HG02943 (cell line): ENCODE measurements at regions not wholly inside any gene's neighbourhood (a gene's known extent, or its start where the extent isn't known, plus 50 kb on each side); places are given as distances from the start of the nearest gene placed in this dataset.
A peak's percentile ranks its signal among the peaks of the same experiment; 100 is the strongest.

Experiments
- ATAC-seq: cut with Tn5 transposase; IDR thresholded peaks from one replicate; pipeline ENCODE4 v1.9.1; 2021; ENCODE audit warnings: mild to moderate bottlenecking, low read depth, moderate library complexity; ENCODE audit not compliant: unreplicated experiment

- no peak for ATAC-seq
These were observed 76.3 kb upstream of the TRIM2 start for GRCh38 chr4:153127760-153128494.

- ATAC-seq = no peak
These were observed 72.6 kb upstream of the TRIM2 start for GRCh38 chr4:153131596-153131995.

- no peak for ATAC-seq
These were observed 67.1 kb upstream of the TRIM2 start for GRCh38 chr4:153137159-153137558.

- ATAC-seq = no peak
These were observed 66.3 kb upstream of the TRIM2 start for GRCh38 chr4:153137677-153138630.

- ATAC-seq = no peak
These were observed 65.5 kb upstream of the TRIM2 start for GRCh38 chr4:153138736-153139135.

- ATAC-seq = no peak
These were observed 63.9 kb upstream of the TRIM2 start for GRCh38 chr4:153140294-153140693.

- no peak for ATAC-seq
These were observed 63.0 kb upstream of the TRIM2 start for GRCh38 chr4:153141238-153141637.

GRCh38 chr4:153142700-153143438 is 61.4 kb upstream of the TRIM2 start:
- ATAC-seq = no peak

- no peak for ATAC-seq
These were observed 60.5 kb upstream of the TRIM2 start for GRCh38 chr4:153143527-153144348.

- ATAC-seq = no peak
These were observed 58.2 kb upstream of the TRIM2 start for GRCh38 chr4:153146031-153146430.

- no peak for ATAC-seq
These were observed 57.3 kb upstream of the TRIM2 start for GRCh38 chr4:153146961-153147360.

- no peak for ATAC-seq
These were observed 55.5 kb upstream of the TRIM2 start for GRCh38 chr4:153148791-153149190.

GRCh38 chr4:153151535-153152455 is 52.4 kb upstream of the TRIM2 start:
- ATAC-seq = no peak

GRCh38 chr4:153152501-153153338 is 51.5 kb upstream of the TRIM2 start:
- peak; percentile 21 for ATAC-seq

GRCh38 chr4:153153339-153153871 is 50.8 kb upstream of the TRIM2 start:
- ATAC-seq = peak; percentile 68

- no peak for ATAC-seq
These were observed 50.0 kb upstream of the TRIM2 start for GRCh38 chr4:153154007-153154975.
